ENCODE measurements at regions not wholly inside any gene's neighbourhood (a gene's known extent, or its start where the extent isn't known, plus 50 kb on each side); places are given as distances from the start of the nearest gene placed in this dataset.

DNA sequence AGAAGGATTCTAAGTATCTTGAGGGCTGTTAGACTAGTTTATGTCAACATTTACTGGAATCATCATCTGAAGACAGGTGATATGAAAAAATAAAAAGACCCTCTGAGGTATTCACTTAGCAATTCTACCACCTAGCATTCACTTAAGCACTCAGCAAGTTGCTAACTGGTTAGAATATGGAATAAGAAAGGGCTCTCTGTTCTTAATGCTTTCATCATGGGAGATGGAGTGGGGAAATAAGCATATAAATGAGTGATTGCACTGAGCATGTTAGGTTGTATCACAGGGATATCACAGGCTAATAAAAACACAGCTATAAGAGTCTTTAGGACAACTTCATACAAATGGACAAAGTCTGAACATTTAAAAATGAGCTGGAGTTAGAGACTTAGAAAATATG lies 1238.8 kb downstream of the CDH11 start:
- TF ChIP-seq, protein P1, sequence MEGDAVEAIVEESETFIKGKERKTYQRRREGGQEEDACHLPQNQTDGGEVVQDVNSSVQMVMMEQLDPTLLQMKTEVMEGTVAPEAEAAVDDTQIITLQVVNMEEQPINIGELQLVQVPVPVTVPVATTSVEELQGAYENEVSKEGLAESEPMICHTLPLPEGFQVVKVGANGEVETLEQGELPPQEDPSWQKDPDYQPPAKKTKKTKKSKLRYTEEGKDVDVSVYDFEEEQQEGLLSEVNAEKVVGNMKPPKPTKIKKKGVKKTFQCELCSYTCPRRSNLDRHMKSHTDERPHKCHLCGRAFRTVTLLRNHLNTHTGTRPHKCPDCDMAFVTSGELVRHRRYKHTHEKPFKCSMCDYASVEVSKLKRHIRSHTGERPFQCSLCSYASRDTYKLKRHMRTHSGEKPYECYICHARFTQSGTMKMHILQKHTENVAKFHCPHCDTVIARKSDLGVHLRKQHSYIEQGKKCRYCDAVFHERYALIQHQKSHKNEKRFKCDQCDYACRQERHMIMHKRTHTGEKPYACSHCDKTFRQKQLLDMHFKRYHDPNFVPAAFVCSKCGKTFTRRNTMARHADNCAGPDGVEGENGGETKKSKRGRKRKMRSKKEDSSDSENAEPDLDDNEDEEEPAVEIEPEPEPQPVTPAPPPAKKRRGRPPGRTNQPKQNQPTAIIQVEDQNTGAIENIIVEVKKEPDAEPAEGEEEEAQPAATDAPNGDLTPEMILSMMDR (IDR thresholded peaks at IDR 0.05; ENCODE audit: poor library complexity, severe bottlenecking), result no peak
- TF ChIP-seq POLR2AphosphoS5 (IDR thresholded peaks at IDR 0.05), result no peak
- TF ChIP-seq, protein P2, sequence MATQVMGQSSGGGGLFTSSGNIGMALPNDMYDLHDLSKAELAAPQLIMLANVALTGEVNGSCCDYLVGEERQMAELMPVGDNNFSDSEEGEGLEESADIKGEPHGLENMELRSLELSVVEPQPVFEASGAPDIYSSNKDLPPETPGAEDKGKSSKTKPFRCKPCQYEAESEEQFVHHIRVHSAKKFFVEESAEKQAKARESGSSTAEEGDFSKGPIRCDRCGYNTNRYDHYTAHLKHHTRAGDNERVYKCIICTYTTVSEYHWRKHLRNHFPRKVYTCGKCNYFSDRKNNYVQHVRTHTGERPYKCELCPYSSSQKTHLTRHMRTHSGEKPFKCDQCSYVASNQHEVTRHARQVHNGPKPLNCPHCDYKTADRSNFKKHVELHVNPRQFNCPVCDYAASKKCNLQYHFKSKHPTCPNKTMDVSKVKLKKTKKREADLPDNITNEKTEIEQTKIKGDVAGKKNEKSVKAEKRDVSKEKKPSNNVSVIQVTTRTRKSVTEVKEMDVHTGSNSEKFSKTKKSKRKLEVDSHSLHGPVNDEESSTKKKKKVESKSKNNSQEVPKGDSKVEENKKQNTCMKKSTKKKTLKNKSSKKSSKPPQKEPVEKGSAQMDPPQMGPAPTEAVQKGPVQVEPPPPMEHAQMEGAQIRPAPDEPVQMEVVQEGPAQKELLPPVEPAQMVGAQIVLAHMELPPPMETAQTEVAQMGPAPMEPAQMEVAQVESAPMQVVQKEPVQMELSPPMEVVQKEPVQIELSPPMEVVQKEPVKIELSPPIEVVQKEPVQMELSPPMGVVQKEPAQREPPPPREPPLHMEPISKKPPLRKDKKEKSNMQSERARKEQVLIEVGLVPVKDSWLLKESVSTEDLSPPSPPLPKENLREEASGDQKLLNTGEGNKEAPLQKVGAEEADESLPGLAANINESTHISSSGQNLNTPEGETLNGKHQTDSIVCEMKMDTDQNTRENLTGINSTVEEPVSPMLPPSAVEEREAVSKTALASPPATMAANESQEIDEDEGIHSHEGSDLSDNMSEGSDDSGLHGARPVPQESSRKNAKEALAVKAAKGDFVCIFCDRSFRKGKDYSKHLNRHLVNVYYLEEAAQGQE (IDR thresholded peaks at IDR 0.05; ENCODE audit: borderline replicate concordance), result no peak
- TF ChIP-seq EZH2 (IDR thresholded peaks at IDR 0.05; ENCODE audit: borderline replicate concordance, insufficient read depth, low read length, poor library complexity, severe bottlenecking), result no peak
